Neutrophil (primary cell): ENCODE measurements at regions not wholly inside any gene's neighbourhood (a gene's known extent, or its start where the extent isn't known, plus 50 kb on each side); places are given as distances from the start of the nearest gene placed in this dataset.

Experiments used
- H3K27ac ChIP-seq: fragments of 200-600 bp; sonication (generic); 2 replicates; pipeline ENCODE4 v1.5.1; 2016; ENCODE audit warnings: mild to moderate bottlenecking, moderate library complexity
- H3K27me3 ChIP-seq: fragments of 200-600 bp; sonication (generic); 2 replicates; pipeline ENCODE4 v1.6.0; 2016; ENCODE audit warnings: mild to moderate bottlenecking
- H3K36me3 ChIP-seq: fragments of 200-600 bp; sonication (generic); 2 replicates; pipeline ENCODE4 v1.5.1; 2017
- H3K4me1 ChIP-seq, 2 experiments: fragments of 200-600 bp in 1 of 2; sonication (generic) in 1 of 2; 1 replicate in 1 of 2; 2 replicates in 1 of 2; pipeline versions ENCODE4 v1.5.1 to v1.6.1; 2013 to 2016; ENCODE audit warnings: low read depth in 1 of 2, low read length in 1 of 2, mild to moderate bottlenecking in 1 of 2, moderate library complexity in 1 of 2; ENCODE audit not compliant: control insufficient read depth in 1 of 2, insufficient read depth in 1 of 2
- H3K4me3 ChIP-seq, 2 experiments: fragments of 200-600 bp in 1 of 2; sonication (generic) in 1 of 2; 1 replicate in 1 of 2; 2 replicates in 1 of 2; pipeline ENCODE4 v1.5.1; 2013 to 2016; ENCODE audit warnings: low read depth in 1 of 2, low read length in 1 of 2, mild to moderate bottlenecking in 1 of 2, moderate library complexity in 1 of 2
- H3K9me3 ChIP-seq: fragments of 200-600 bp; sonication (generic); 2 replicates; pipeline ENCODE4 v1.5.1; 2016
- CTCF ChIP-seq: fragments of 200-600 bp; sonication (generic); IDR thresholded peaks from 2 replicates; pipeline ENCODE4 v1.5.1; 2016; ENCODE audit warnings: antibody characterized with exemption

GRCh38 chr6:90703336-90703735, 116.5 kb upstream of the MAP3K7 start:
- H3K4me3 ChIP-seq = no peak overlapping the region
- no peaks in the 10 kb centered on the region for H3K36me3 ChIP-seq
- H3K27ac ChIP-seq = no peak overlapping the region
- H3K27me3 ChIP-seq = no peaks in the 10 kb centered on the region
- no peak for TF ChIP-seq CTCF
- H3K4me1 ChIP-seq = peaks cover 0 to 7% of the 10 kb centered on the region in 2 experiments
- H3K9me3 ChIP-seq = no peaks in the 10 kb centered on the region

GRCh38 chr6:90701926-90702325, 115.1 kb upstream of the MAP3K7 start:
- peaks cover 0 to 7% of the 10 kb centered on the region in 2 experiments for H3K4me1 ChIP-seq
- H3K27ac ChIP-seq = no peak overlapping the region
- H3K27me3 ChIP-seq = no peaks in the 10 kb centered on the region
- H3K36me3 ChIP-seq = no peaks in the 10 kb centered on the region
- H3K9me3 ChIP-seq = no peaks in the 10 kb centered on the region
- no peak for TF ChIP-seq CTCF
- H3K4me3 ChIP-seq = no peak overlapping the region

- H3K4me3 ChIP-seq = no peak overlapping the region
- H3K4me1 ChIP-seq = peaks cover 0 to 7% of the 10 kb centered on the region in 2 experiments
- H3K27ac ChIP-seq = no peak overlapping the region
- H3K9me3 ChIP-seq = no peaks in the 10 kb centered on the region
- no peaks in the 10 kb centered on the region for H3K36me3 ChIP-seq
- H3K27me3 ChIP-seq = no peaks in the 10 kb centered on the region
- no peak for TF ChIP-seq CTCF
Measured at GRCh38 chr6:90701146-90701781, 114.4 kb upstream of the MAP3K7 start.

- Histone ChIP-seq H3K36me3 (no peaks in the 10 kb centered on the region), H3K4me3 (no peak overlapping the region), H3K4me1 (no peaks in the 10 kb centered on the region), H3K27ac (no peak overlapping the region), H3K9me3 (no peaks in the 10 kb centered on the region), H3K27me3 (no peaks in the 10 kb centered on the region)
- no peak for TF ChIP-seq CTCF
Measured at GRCh38 chr6:90695316-90695715, 108.4 kb upstream of the MAP3K7 start.

GRCh38 chr6:90694802-90695201, 107.9 kb upstream of the MAP3K7 start:
- TF ChIP-seq CTCF = no peak
- Histone ChIP-seq H3K36me3 (no peaks in the 10 kb centered on the region), H3K9me3 (no peaks in the 10 kb centered on the region), H3K27me3 (no peaks in the 10 kb centered on the region), H3K4me1 (no peaks in the 10 kb centered on the region), H3K4me3 (no peak overlapping the region), H3K27ac (no peak overlapping the region)
